ENCODE measurements at regions not wholly inside any gene's neighbourhood (a gene's known extent, or its start where the extent isn't known, plus 50 kb on each side); places are given as distances from the start of the nearest gene placed in this dataset.

GRCh38 chr9:96086936-96087571 is 211.6 kb downstream of the ERCC6L2 start (continued):
- TF ChIP-seq ZBTB26 (CRISPR knock-in tag; IDR thresholded peaks at IDR 0.05) (no peak), EGR1 (conservative IDR thresholded peaks at IDR 0.05) (no peak), SMARCA4 (IDR thresholded peaks at IDR 0.05) (no peak)

GRCh38 chr9:96085491-96086143 is 210.1 kb downstream of the ERCC6L2 start:
- in situ Hi-C loops (cut with MboI) = no loop called here
- no peak overlapping the region for H3K27ac ChIP-seq (ENCODE audit: extremely low read depth, low read depth, low read length)
- H3K4me3 ChIP-seq = no peak overlapping the region
- H3K79me2 ChIP-seq (ENCODE audit: control insufficient read depth, insufficient read depth, low read length) = no peaks in the 10 kb centered on the region
- no peaks in the 10 kb centered on the region for H3K4me1 ChIP-seq (replicated peaks in 1 of 2; ENCODE audit: control insufficient read depth in 2 of 2, insufficient read depth in 2 of 2, low read length in 2 of 2)
- H4K20me1 ChIP-seq (replicated peaks; ENCODE audit: control insufficient read depth, insufficient read depth, low read length) = no peaks in the 10 kb centered on the region; the same call in 1 of the 2 replicates
- no peaks in the 10 kb centered on the region for H3K36me3 ChIP-seq (ENCODE audit: control insufficient read depth, insufficient read depth, low read length)
- no peak overlapping the region for H3K9ac ChIP-seq (ENCODE audit: insufficient read depth in 1 of 2, low read depth in 2 of 2, low read length in 2 of 2)
- DNase-seq (ENCODE audit: extremely low read depth in 1 of 4, low spot score in 3 of 4) (no peak), ATAC-seq (no peak), FAIRE-seq (no peak)
- H3K27me3 ChIP-seq (ENCODE audit: control insufficient read depth in 2 of 2, insufficient read depth in 2 of 2, low read length in 2 of 2) = peaks cover 50 to 53% of the 10 kb centered on the region in 2 experiments
- no peak overlapping the region for H2AFZ ChIP-seq (ENCODE audit: low read depth, low read length)
- ChIA-PET CTCF (ENCODE audit: low intra/inter-chr PET ratio) (interaction anchor here (0.6 kb wide), 1 partner anchor 36 kb away, joined by 6 read pairs; no protein-coding TSS in a partner anchor), POLR2A (interaction anchor here (0.6 to 0.9 kb wide), 2 partner anchors 325 to 349 kb away, joined by 3 read pairs; no protein-coding TSS in a partner anchor)
- H3K9me1 ChIP-seq (ENCODE audit: control insufficient read depth, insufficient read depth, low read length) = no peaks in the 10 kb centered on the region
- no peak overlapping the region for H3K4me2 ChIP-seq (ENCODE audit: insufficient read depth, low read length)
- BruUV-seq (replicated peaks) = no TSS peak
- H3K9me3 ChIP-seq (replicated peaks; ENCODE audit: control insufficient read depth, insufficient read depth, low read depth, low read length) = no peaks in the 10 kb centered on the region
- intact Hi-C loops (cut with micrococcal nuclease) = no loop called here
- WGBS (ENCODE audit: insufficient coverage, low coverage, missing lambda C conversion rate) = 0% methylated on average over 11 of the region's 17 CpGs
- TF ChIP-seq ZBTB5 (IDR thresholded peaks at IDR 0.05) (no peak), REST (IDR thresholded peaks at IDR 0.05; ENCODE audit: borderline replicate concordance) (no peak), REST (CRISPR knock-in tag; IDR thresholded peaks at IDR 0.05; ENCODE audit: low read depth) (no peak), MAFF (IDR thresholded peaks at IDR 0.05; ENCODE audit: low read length) (no peak), ZNF511 (CRISPR knock-in tag; IDR thresholded peaks at IDR 0.05) (no peak)
